GM11168 (cell line): ENCODE measurements at regions not wholly inside any gene's neighbourhood (a gene's known extent, or its start where the extent isn't known, plus 50 kb on each side); places are given as distances from the start of the nearest gene placed in this dataset.
"Not testable (repeated sequence)": the region's sequence is repeated elsewhere in the genome, so short reads cannot be mapped to it uniquely, and the experiment has no call there.

Source experiments
- in situ Hi-C: fragments of 300-500 bp; cut with MboI; formaldehyde crosslinking; loops from one replicate; pipeline ENCODE4 v1.12.0; 2022; ENCODE audit warnings: low sequenced_read_pairs; ENCODE audit not compliant: unreplicated experiment

GRCh38 chrX:106220177-106220576, 52.1 kb downstream of the PWWP3B start:
- in situ Hi-C loops, result no loop called here

GRCh38 chrX:106243376-106243775, 75.3 kb downstream of the PWWP3B start:
- in situ Hi-C loops, result no loop called here

DNA sequence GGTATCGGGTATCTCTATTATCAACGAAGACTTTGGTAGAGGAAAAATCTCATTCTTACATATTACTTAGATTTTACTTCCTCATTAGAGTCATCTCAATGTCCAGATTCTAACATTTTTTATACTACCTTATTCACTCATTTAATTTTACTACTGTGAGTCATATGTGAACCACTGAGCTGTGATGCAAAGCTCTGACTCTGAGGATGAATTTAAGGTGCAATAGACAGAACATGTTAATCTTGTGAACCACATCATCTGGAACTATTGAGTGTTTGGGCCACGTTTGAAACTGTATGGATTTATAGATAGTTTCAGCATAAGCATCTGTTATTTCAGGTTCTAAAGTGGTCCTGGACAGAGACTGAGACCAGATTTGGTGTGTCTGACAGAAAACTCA, 78.4 kb downstream of the PWWP3B start:
- in situ Hi-C loops, result no loop called here

DNA sequence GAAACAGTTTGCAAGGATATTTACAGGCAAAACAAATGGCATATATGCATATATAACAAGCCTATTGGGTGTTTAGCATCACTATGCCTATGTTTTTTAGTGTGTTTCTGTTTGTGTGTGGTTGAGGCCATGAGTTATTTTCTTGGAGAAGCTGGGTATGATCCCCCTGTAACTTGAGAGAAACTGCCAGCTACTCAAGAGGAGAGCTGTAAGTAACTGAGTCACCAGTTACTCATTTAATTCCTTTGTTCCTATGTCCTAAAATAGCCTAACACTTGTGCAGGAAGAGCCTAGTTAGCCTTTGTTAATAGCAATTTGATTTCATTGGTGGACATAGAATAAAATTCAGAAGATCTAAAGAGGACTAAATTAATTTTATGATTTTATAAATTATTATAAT, 79.1 kb downstream of the PWWP3B start:
- in situ Hi-C loops, result no loop called here

- in situ Hi-C loops, result no loop called here
These were observed 81.7 kb downstream of the PWWP3B start for GRCh38 chrX:106249706-106250379.

DNA sequence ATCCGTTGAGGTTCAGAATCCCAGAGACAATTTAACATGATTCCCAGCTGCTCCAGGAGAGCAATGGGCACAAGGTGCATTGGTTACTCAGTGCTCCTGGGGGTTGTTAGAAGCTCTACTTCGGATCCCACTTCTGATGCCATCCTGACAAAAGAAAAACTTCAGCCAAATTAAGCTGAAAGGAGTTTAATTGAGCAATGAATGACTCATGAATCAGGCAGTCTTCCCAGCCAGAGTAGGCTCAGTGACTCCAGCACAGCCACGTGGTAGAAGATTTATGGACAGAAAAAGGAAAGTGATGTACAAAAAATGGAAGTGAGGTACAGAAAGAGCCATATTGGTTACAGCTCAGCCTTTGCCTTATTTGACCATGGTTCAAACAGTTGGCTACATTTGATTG, 95.7 kb downstream of the PWWP3B start:
- in situ Hi-C loops, result no loop called here

DNA sequence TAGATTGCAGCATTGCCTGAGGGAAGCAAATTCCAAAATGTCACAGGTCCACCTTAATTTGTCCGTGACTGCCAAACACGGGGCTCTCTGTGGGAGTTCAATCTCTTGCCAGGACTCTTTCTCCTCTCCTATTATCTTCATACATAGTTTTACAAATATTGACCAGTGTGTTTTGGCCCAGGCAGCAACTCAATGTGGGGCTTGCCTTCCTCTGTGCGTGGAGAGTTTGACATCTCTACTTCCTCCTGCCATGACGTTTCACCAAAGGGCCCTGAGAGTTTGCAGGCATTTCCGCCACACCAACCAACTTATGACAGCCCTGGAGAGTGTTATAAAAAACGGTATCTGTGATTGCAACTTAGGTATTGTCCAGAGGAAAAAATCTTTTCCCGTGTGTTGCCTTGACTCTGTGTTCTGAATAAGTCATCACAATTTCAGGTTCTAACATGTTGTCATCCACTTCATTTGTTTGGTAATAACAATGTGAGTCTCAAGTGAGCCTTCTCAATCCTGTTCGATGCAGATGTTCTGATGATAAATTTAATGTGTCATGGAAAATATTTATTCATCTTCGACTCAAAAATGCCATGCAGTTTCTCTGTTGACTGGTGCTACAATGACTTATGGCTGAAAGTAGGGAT, 106.0 kb downstream of the PWWP3B start:
- in situ Hi-C loops, result not testable (repeated sequence)

- in situ Hi-C loops, result not testable (repeated sequence)
These were observed 107.1 kb downstream of the PWWP3B start for GRCh38 chrX:106275172-106275571.

DNA sequence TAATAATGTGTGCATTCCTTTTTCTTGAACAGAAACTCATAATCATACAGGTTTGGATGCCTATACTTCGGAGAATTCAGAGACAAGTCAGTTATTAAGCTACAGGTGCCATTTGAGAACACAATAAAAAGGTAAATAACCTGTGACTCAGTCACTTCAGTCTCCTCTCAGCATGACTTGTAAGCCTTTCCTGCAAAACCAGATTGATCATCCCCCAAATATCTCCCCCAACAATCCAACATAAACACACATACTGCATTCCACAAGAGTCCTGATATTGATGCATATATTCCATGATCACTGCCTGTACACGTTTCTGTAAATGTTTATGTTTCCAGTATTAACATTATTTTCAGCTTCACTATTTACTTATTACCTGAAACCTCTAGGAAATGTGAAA, 110.8 kb downstream of the PWWP3B start:
- in situ Hi-C loops, result no loop called here

- in situ Hi-C loops, result no loop called here
These were observed 113.3 kb downstream of the PWWP3B start for GRCh38 chrX:106281383-106281782.

GRCh38 chrX:106283841-106284240, 115.7 kb downstream of the PWWP3B start:
- in situ Hi-C loops, result no loop called here

DNA sequence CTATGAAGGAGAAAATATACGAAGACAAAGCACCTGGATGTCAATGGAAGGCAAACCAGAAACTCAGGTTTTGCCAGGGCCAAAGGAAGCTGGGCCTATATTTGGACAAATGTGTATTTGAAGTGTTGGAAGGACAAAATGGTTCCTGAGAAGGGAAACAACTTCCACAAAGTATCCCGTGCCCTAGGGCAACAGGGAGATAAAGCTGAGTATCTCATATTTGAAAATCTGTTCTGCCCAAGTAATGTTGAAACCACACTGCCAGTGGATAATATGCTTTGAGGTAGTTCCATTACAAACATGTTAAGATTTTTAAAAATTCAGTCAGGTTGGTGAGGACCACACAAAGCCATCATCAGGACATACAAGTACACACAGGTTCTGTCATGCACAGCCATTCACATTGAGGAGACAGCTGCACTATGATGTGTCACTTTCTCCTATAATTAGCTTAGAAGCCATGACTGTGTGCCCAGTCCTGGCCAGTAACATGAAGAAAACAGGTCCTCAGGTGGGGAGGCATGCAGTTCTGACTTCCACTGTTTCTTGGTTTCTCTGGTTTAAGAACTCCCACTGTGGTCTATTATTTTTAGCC, 116.4 kb downstream of the PWWP3B start:
- in situ Hi-C loops, result no loop called here

GRCh38 chrX:106286053-106286650, 118.0 kb downstream of the PWWP3B start:
- in situ Hi-C loops, result no loop called here

DNA sequence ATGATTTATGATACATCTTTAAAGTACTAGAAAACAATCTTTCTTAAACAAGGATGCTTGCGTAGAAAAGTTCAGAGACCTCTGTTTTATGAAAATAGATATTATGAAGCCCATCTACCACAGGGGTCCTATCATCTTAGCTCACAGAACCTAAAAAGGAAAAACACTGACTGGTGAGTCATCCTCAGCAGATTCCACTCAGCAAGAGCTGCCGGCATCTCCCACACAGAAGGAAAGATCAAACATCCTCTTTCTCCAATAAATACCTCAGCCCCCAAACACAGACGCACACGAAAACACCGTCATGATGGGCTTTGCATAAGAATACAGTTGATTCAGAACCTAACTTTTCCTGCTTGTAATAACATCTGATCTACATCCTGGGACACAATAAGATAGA, 122.7 kb downstream of the PWWP3B start:
- in situ Hi-C loops, result not testable (repeated sequence)

GRCh38 chrX:106291779-106292390, 123.8 kb downstream of the PWWP3B start:
- in situ Hi-C loops, result not testable (repeated sequence)

DNA sequence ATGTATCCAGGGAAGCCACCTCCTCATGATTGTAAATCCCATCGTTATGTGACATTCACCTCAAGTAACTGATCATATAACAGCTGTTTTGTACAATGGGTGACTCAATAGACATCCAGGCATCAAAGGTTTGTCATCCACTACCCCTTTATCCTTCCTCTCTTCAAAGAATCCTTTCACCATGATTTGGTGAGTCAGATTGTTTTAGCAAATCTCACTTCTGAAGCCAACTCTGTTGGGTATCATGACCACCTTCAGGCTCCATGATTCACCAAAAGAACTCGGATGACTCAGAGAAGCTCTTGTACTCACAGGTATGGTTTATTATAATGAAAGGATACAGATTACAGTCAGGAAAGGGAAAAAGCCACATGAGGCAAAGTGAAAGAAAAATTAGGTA, 132.1 kb downstream of the PWWP3B start:
- in situ Hi-C loops, result no loop called here

- in situ Hi-C loops, result no loop called here
These were observed 132.6 kb downstream of the PWWP3B start for GRCh38 chrX:106300656-106301055.

DNA sequence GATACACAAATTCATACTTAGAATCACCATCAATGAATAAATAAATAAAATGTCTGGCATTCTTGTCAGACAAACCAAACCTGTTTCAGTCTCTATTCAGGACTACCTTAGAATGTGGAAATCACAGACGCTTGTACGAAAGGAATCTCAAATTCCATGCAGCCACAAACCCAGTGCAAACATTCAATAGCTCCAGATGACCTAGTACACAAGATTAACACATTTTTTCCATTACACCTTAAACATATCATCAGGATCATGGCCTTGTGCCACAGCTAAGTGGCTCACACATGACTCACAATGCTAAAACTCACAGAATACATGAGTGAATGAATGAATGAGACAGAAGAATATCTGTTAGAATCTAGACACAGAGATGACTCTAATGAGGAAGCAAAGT, 134.2 kb downstream of the PWWP3B start:
- in situ Hi-C loops, result no loop called here

DNA sequence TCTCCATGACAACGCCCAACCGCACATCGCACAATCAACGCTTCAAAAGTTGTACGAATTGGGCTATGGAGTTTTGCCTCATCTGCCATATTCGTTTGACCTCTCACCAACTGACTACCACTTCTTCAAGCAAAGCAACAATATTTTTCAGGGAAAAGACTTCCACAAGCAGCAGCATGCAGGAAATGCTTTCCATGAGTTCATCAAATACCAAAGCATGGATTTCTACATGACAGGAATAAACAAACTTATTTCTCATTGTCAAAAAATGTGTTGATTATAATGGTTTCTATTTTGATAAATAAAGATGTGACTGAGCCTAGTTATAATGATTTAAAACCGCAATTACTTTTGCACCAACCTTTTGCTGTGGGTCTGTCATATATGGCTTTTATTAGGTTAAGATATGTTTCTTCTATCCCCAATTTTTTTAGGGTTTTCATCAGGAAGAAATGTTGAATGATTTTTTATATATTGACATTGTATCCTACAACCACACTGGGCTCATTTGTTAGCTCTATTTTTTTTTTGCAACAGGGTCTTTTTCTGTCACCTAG, 138.4 kb downstream of the PWWP3B start:
- in situ Hi-C loops, result no loop called here

DNA sequence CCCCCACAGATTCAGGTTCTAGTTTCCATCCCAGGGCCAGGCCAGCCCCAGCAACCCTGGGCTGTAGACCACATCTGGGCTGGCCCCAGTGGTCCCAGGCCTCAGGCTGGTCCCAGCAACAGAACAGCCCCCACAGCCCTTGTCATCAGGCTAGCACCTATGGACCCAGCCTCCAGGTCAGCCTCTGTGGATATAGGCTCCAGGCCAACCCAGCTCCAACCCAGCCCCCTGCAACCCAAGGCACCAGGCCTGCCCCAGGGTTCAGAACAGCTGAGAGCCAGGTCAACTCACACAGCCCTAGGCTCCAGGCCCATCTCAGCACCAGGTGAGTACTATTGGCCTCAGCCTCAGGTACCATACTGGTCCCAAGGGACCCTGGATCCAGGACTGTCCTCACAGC, 155.3 kb downstream of the PWWP3B start:
- in situ Hi-C loops, result no loop called here

DNA sequence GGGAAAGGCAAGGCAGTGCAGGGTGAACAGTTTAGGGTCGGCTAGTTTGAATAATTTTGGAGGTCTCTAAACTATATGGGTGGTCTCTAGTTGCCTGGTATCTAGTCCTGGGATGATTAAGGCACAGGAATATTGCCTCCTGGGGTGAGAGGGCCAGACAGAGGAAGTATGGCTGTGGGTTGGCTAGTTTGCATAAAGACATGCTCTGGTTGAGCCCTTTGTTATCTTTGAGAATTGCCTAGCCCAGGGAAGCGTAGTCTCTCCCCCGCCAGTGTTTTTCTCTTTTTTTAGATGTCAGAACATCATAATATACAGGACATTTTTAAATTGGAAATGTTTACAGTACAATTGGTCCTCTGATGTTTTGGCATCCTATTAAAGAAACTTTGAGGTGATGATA, 163.5 kb downstream of the PWWP3B start:
- in situ Hi-C loops, result no loop called here
